Karpas-422 (cell line): ENCODE measurements at regions not wholly inside any gene's neighbourhood (a gene's known extent, or its start where the extent isn't known, plus 50 kb on each side); places are given as distances from the start of the nearest gene placed in this dataset.

Experiments
- DNase-seq: peaks from one replicate; pipeline ENCODE4 v3.0.0-alpha.2; 2015
- H2AFZ ChIP-seq: fragments of 200-600 bp; sonication (generic); 2 replicates; pipeline ENCODE4 v1.6.1; 2014; ENCODE audit warnings: antibody characterized with exemption, low read length, mixed read lengths
- H3K27ac ChIP-seq: fragments of 200-600 bp; sonication (generic); 2 replicates; pipeline ENCODE4 v1.5.1; 2014; ENCODE audit warnings: mild to moderate bottlenecking, low read length, moderate library complexity
- H3K27me3 ChIP-seq: fragments of 200-600 bp; sonication (generic); 2 replicates; pipeline ENCODE4 v1.6.1; 2014; ENCODE audit warnings: low read length, mixed read lengths
- H3K36me3 ChIP-seq: fragments of 200-600 bp; sonication (generic); 2 replicates; pipeline ENCODE4 v1.6.1; 2014; ENCODE audit warnings: low read length, mixed read lengths; ENCODE audit not compliant: insufficient read depth
- H3K4me1 ChIP-seq: fragments of 200-600 bp; sonication (generic); 2 replicates; pipeline ENCODE4 v1.6.1; 2014; ENCODE audit warnings: mild to moderate bottlenecking, low read length, mixed read lengths
- H3K4me2 ChIP-seq: fragments of 200-600 bp; sonication (generic); 2 replicates; pipeline ENCODE4 v1.6.1; 2014; ENCODE audit warnings: low read length, low read depth, mild to moderate bottlenecking; ENCODE audit not compliant: poor library complexity, severe bottlenecking
- H3K4me3 ChIP-seq: fragments of 200-600 bp; sonication (generic); 2 replicates; pipeline ENCODE4 v1.5.1; 2014; ENCODE audit warnings: mild to moderate bottlenecking, antibody characterized with exemption, low read length, mixed read lengths
- H3K79me2 ChIP-seq: fragments of 200-600 bp; sonication (generic); 2 replicates; pipeline ENCODE4 v1.6.1; 2014; ENCODE audit warnings: mild to moderate bottlenecking, low read length, mixed read lengths
- H3K9ac ChIP-seq: fragments of 200-600 bp; sonication (generic); 2 replicates; pipeline ENCODE4 v1.6.0; 2014; ENCODE audit warnings: low read length
- H3K9me2 ChIP-seq: fragments of 200-600 bp; sonication (generic), shearing (Covaris generic); replicated peaks from 2 replicates; pipeline ENCODE4 v1.6.0; 2014; ENCODE audit warnings: mild to moderate bottlenecking, low read length, moderate library complexity; ENCODE audit not compliant: insufficient read depth
- H3K9me3 ChIP-seq: fragments of 300-700, 200-600 bp; sonication (generic); 2 replicates; pipeline ENCODE4 v1.6.1; 2014; ENCODE audit warnings: low read length, mixed read lengths
- H4K20me1 ChIP-seq: fragments of 200-600 bp; sonication (generic); 2 replicates; pipeline ENCODE4 v1.6.1; 2014; ENCODE audit warnings: mild to moderate bottlenecking, antibody characterized with exemption, low read length, low read depth; ENCODE audit not compliant: insufficient read depth

- Histone ChIP-seq H3K4me1 (no peaks in the 10 kb centered on the region), H3K79me2 (no peaks in the 10 kb centered on the region), H3K36me3 (no peaks in the 10 kb centered on the region), H4K20me1 (no peaks in the 10 kb centered on the region), H3K9me3 (peaks cover 41% of the 10 kb centered on the region), H3K4me3 (no peak overlapping the region), H3K27me3 (no peaks in the 10 kb centered on the region), H3K27ac (no peak overlapping the region), H3K4me2 (no peak overlapping the region), H3K9me2 (no peaks in the 10 kb centered on the region), H2AFZ (no peak overlapping the region), H3K9ac (no peak overlapping the region)
- no peak for DNase-seq
Observed at GRCh38 chr21:16533692-16534407, 804.1 kb downstream of the USP25 start.

- no peak overlapping the region for H3K4me3 ChIP-seq
- no peaks in the 10 kb centered on the region for H3K9me2 ChIP-seq
- DNase-seq = no peak
- H3K9ac ChIP-seq = no peak overlapping the region
- H3K4me2 ChIP-seq = no peak overlapping the region
- no peaks in the 10 kb centered on the region for H4K20me1 ChIP-seq
- no peak overlapping the region for H2AFZ ChIP-seq
- no peaks in the 10 kb centered on the region for H3K79me2 ChIP-seq
- H3K36me3 ChIP-seq = no peaks in the 10 kb centered on the region
- H3K9me3 ChIP-seq = peaks cover 39% of the 10 kb centered on the region
- no peaks in the 10 kb centered on the region for H3K4me1 ChIP-seq
- H3K27ac ChIP-seq = no peak overlapping the region
- no peaks in the 10 kb centered on the region for H3K27me3 ChIP-seq
Observed at GRCh38 chr21:16534408-16535101, 804.8 kb downstream of the USP25 start.

DNA sequence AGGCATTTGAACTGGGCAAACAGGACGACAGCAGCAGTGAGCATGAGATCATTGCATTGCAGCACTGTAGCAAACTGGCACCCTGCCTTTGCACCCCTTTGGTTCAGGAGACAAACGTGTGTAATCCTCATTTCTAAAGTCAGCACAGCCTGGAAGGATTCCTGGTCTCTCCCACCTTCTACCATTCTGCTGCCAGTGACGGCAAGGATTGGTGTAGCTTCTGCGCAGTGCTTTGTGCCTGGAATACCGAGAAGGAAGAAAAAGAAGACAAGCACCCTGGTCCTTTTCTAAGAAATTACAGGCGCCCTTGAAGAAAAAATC is 805.3 kb downstream of the USP25 start:
- Histone ChIP-seq H3K4me3 (no peak overlapping the region), H3K27ac (no peak overlapping the region), H3K9me2 (no peaks in the 10 kb centered on the region), H3K9ac (no peak overlapping the region), H4K20me1 (no peaks in the 10 kb centered on the region), H3K79me2 (no peaks in the 10 kb centered on the region), H3K4me2 (no peak overlapping the region), H3K4me1 (no peaks in the 10 kb centered on the region), H3K9me3 (peaks cover 39% of the 10 kb centered on the region), H3K27me3 (no peaks in the 10 kb centered on the region), H3K36me3 (no peaks in the 10 kb centered on the region), H2AFZ (no peak overlapping the region)
- no peak for DNase-seq

GRCh38 chr21:16535626-16536025 is 805.8 kb downstream of the USP25 start:
- no peaks in the 10 kb centered on the region for H3K9me2 ChIP-seq
- H3K9ac ChIP-seq = no peak overlapping the region
- H3K36me3 ChIP-seq = no peaks in the 10 kb centered on the region
- no peaks in the 10 kb centered on the region for H4K20me1 ChIP-seq
- no peak overlapping the region for H2AFZ ChIP-seq
- H3K4me1 ChIP-seq = no peaks in the 10 kb centered on the region
- DNase-seq = no peak
- no peak overlapping the region for H3K4me2 ChIP-seq
- peaks cover 37% of the 10 kb centered on the region for H3K9me3 ChIP-seq
- no peaks in the 10 kb centered on the region for H3K79me2 ChIP-seq
- no peak overlapping the region for H3K27ac ChIP-seq
- H3K4me3 ChIP-seq = no peak overlapping the region
- H3K27me3 ChIP-seq = no peaks in the 10 kb centered on the region

DNA sequence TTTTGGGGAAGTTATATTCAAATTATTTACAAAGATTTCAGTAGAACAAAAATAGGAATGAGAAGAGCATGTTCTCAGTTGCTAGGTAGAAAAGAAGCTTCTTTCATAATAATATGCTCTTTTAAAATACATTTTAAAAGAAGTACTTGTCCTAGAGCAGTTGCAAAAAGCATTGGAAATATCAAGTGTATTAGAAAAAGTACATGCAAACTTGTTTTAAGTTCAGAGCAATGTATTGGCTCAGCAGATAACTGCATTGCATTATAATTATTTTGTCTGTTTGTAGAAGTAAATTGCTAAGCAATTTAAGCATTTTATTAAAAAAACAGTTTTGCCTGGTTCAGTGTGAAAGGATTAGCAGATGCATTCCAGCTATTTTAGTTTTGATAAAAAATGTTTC is 806.4 kb downstream of the USP25 start:
- H3K27ac ChIP-seq = no peak overlapping the region
- no peaks in the 10 kb centered on the region for H3K9me2 ChIP-seq
- H3K9me3 ChIP-seq = peaks cover 36% of the 10 kb centered on the region
- H3K36me3 ChIP-seq = no peaks in the 10 kb centered on the region
- H3K79me2 ChIP-seq = no peaks in the 10 kb centered on the region
- H2AFZ ChIP-seq = no peak overlapping the region
- H4K20me1 ChIP-seq = no peaks in the 10 kb centered on the region
- no peak overlapping the region for H3K4me3 ChIP-seq
- no peak overlapping the region for H3K4me2 ChIP-seq
- no peak overlapping the region for H3K9ac ChIP-seq
- no peaks in the 10 kb centered on the region for H3K4me1 ChIP-seq
- no peak for DNase-seq
- no peaks in the 10 kb centered on the region for H3K27me3 ChIP-seq

DNA sequence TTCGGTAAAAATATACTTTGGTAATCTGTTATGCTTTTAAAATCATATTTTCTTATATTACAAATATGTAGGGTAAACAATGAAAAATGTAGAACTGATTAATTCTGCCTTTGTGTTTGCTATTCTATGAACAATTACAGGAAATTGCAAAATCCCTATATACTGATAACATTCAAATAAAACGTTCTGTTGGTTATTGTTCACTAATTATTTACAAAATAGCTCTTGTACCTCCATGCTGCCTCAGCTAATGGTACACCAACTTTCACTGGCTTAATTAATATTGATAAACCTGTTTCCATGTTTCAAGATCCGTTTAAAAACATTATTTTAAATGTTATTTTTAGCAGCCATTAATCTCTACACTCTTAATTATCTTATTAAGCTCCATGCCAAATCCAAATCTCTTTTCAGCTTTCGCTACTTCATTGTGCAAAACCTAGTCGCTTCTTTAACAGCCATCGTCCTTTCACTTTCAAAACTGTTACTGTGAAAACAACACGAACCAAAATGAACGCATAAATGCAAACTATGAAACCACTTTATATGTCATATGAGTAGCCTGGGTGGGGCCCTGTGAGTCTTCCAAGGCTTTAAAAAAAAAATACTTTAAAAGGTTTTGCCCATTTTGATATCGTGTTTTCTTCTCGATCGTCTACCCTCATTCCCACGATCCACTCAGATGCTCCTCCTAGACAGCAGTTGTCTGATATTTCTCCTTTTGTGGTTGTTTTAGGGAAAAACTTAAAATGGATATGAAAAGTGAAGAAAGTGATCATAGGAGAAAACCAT is 807.1 kb downstream of the USP25 start:
- H3K4me1 ChIP-seq = no peaks in the 10 kb centered on the region
- no peak overlapping the region for H2AFZ ChIP-seq
- no peak overlapping the region for H3K9ac ChIP-seq
- H3K27me3 ChIP-seq = no peaks in the 10 kb centered on the region
- no peaks in the 10 kb centered on the region for H3K9me2 ChIP-seq
- H3K4me2 ChIP-seq = no peak overlapping the region
- H3K36me3 ChIP-seq = no peaks in the 10 kb centered on the region
- H3K9me3 ChIP-seq = peaks cover 33% of the 10 kb centered on the region
- no peak for DNase-seq
- H3K27ac ChIP-seq = no peak overlapping the region
- no peaks in the 10 kb centered on the region for H4K20me1 ChIP-seq
- no peak overlapping the region for H3K4me3 ChIP-seq
- no peaks in the 10 kb centered on the region for H3K79me2 ChIP-seq

GRCh38 chr21:16537501-16537900 is 807.7 kb downstream of the USP25 start:
- H3K27me3 ChIP-seq = no peaks in the 10 kb centered on the region
- no peaks in the 10 kb centered on the region for H4K20me1 ChIP-seq
- H3K4me2 ChIP-seq = no peak overlapping the region
- H3K9me3 ChIP-seq = peaks cover 33% of the 10 kb centered on the region
- H3K79me2 ChIP-seq = no peaks in the 10 kb centered on the region
- no peak overlapping the region for H2AFZ ChIP-seq
- H3K4me3 ChIP-seq = no peak overlapping the region
- H3K27ac ChIP-seq = no peak overlapping the region
- no peaks in the 10 kb centered on the region for H3K4me1 ChIP-seq
- H3K36me3 ChIP-seq = no peaks in the 10 kb centered on the region
- no peaks in the 10 kb centered on the region for H3K9me2 ChIP-seq
- DNase-seq = no peak
- no peak overlapping the region for H3K9ac ChIP-seq

DNA sequence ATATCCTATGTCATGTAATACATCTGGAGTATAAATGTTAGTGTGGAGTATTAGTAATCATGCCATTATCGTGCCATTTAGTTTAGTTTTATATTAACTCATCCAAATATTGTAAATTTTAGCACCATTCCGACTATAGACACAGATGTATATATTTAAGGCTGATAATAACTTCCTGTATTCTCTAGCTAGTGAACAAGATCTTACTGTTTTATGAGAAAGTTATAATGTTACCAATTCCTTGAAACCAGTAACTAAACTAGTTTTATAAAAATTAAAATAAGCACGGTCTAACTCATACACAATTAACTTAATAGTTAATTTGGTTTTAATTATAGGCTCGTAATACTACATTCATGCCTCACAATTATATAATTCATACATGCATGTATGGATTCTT is 808.6 kb downstream of the USP25 start:
- H3K79me2 ChIP-seq = no peaks in the 10 kb centered on the region

More for the DNA sequence above, 808.6 kb downstream of the USP25 start:
- H2AFZ ChIP-seq = no peak overlapping the region
- H3K4me3 ChIP-seq = no peak overlapping the region
- no peak overlapping the region for H3K9ac ChIP-seq
- H3K4me1 ChIP-seq = no peaks in the 10 kb centered on the region
- H3K27ac ChIP-seq = no peak overlapping the region
- no peak overlapping the region for H3K4me2 ChIP-seq
- H4K20me1 ChIP-seq = no peaks in the 10 kb centered on the region
- no peaks in the 10 kb centered on the region for H3K27me3 ChIP-seq
- H3K9me3 ChIP-seq = peaks cover 33% of the 10 kb centered on the region
- no peaks in the 10 kb centered on the region for H3K9me2 ChIP-seq
- H3K36me3 ChIP-seq = no peaks in the 10 kb centered on the region
- no peak for DNase-seq
